H9 (cell line): ENCODE measurements at regions not wholly inside any gene's neighbourhood (a gene's known extent, or its start where the extent isn't known, plus 50 kb on each side); places are given as distances from the start of the nearest gene placed in this dataset.

Experiments
- DNase-seq: peaks from one replicate; pipeline ENCODE4 v3.0.0-alpha.2; 2017
- H2AFZ ChIP-seq: one replicate; pipeline ENCODE4 v1.6.1; 2013; ENCODE audit warnings: mild to moderate bottlenecking, low read length, control low read depth, moderate library complexity
- H2AK5ac ChIP-seq: 2 replicates; pipeline ENCODE4 v1.6.1; 2013; ENCODE audit warnings: low read length, control low read depth, mixed read lengths; ENCODE audit not compliant: insufficient read length
- H2BK120ac ChIP-seq: one replicate; pipeline ENCODE4 v1.6.1; 2013; ENCODE audit warnings: low read depth, mild to moderate bottlenecking, low read length, control low read depth, inconsistent platforms; ENCODE audit not compliant: poor library complexity, severe bottlenecking
- H2BK12ac ChIP-seq: 2 replicates; pipeline ENCODE4 v1.6.1; 2013; ENCODE audit warnings: low read length, control low read depth, mixed read lengths, low read depth; ENCODE audit not compliant: insufficient read length
- H2BK15ac ChIP-seq: 2 replicates; pipeline ENCODE4 v1.6.1; 2013; ENCODE audit warnings: low read depth, low read length, control low read depth
- H2BK20ac ChIP-seq: one replicate; pipeline ENCODE4 v1.6.1; 2013; ENCODE audit warnings: low read depth, mild to moderate bottlenecking, low read length, control low read depth, inconsistent platforms; ENCODE audit not compliant: poor library complexity, severe bottlenecking
- H2BK5ac ChIP-seq: 2 replicates; pipeline ENCODE4 v1.6.1; 2013; ENCODE audit warnings: low read length, control low read depth, mixed read lengths; ENCODE audit not compliant: insufficient read length
- H3K14ac ChIP-seq: 2 replicates; pipeline ENCODE4 v1.6.1; 2013; ENCODE audit warnings: low read length, control low read depth; ENCODE audit not compliant: insufficient read depth
- H3K18ac ChIP-seq: 2 replicates; pipeline ENCODE4 v1.6.1; 2013; ENCODE audit warnings: low read depth, mild to moderate bottlenecking, mixed read lengths, low read length, control low read depth; ENCODE audit not compliant: insufficient read length
- H3K23ac ChIP-seq: 2 replicates; pipeline ENCODE4 v1.6.1; 2013; ENCODE audit warnings: low read length, control low read depth, mixed read lengths, low read depth; ENCODE audit not compliant: insufficient read length
- H3K23me2 ChIP-seq: 2 replicates; pipeline ENCODE4 v1.6.1; 2013; ENCODE audit warnings: low read depth, mild to moderate bottlenecking, mixed read lengths, low read length, control low read depth; ENCODE audit not compliant: insufficient read length, poor library complexity, severe bottlenecking
- H3K27ac ChIP-seq: 2 replicates; pipeline ENCODE4 v1.5.1; 2013; ENCODE audit warnings: low read length, control low read depth, mixed read lengths, low read depth; ENCODE audit not compliant: insufficient read length
- H3K27me3 ChIP-seq: 2 replicates; pipeline ENCODE4 v1.6.1; 2013; ENCODE audit warnings: low read length, control low read depth, inconsistent platforms; ENCODE audit not compliant: insufficient read depth
- H3K4ac ChIP-seq: 2 replicates; pipeline ENCODE4 v1.6.1; 2013; ENCODE audit warnings: low read depth, mild to moderate bottlenecking, control low read depth, inconsistent platforms, low read length, moderate library complexity
- H3K4me1 ChIP-seq: 2 replicates; pipeline ENCODE4 v1.6.1; 2013; ENCODE audit warnings: low read length, control low read depth, inconsistent platforms; ENCODE audit not compliant: insufficient read depth
- H3K4me2 ChIP-seq: 2 replicates; pipeline ENCODE4 v1.6.1; 2013; ENCODE audit warnings: low read length, control low read depth, mixed read lengths; ENCODE audit not compliant: insufficient read length, insufficient read depth
- H3K56ac ChIP-seq: 2 replicates; pipeline ENCODE4 v1.6.1; 2013; ENCODE audit warnings: low read depth, mild to moderate bottlenecking, mixed read lengths, low read length, control low read depth; ENCODE audit not compliant: insufficient read length
- H3K79me1 ChIP-seq: 2 replicates; pipeline ENCODE4 v1.6.1; 2013; ENCODE audit warnings: low read depth, mild to moderate bottlenecking, moderate library complexity, low read length, control low read depth, inconsistent platforms; ENCODE audit not compliant: insufficient read depth, poor library complexity, severe bottlenecking
- H3K79me2 ChIP-seq: 2 replicates; pipeline ENCODE4 v1.6.1; 2013; ENCODE audit warnings: low read length, control low read depth, inconsistent platforms; ENCODE audit not compliant: insufficient read depth
- H3K9ac ChIP-seq: 2 replicates; pipeline ENCODE4 v1.6.1; 2013; ENCODE audit warnings: low read length, control low read depth, mixed read lengths; ENCODE audit not compliant: insufficient read length; ENCODE audit errors: extremely low read depth
- H3K9me3 ChIP-seq: one replicate; pipeline ENCODE4 v1.6.1; 2013; ENCODE audit warnings: low read depth, low read length, inconsistent platforms; ENCODE audit not compliant: control insufficient read depth
- H3T11ph ChIP-seq: one replicate; pipeline ENCODE4 v1.6.1; 2013; ENCODE audit warnings: mild to moderate bottlenecking, low read length, control low read depth, inconsistent platforms
- H4K20me1 ChIP-seq: one replicate; pipeline ENCODE4 v1.6.1; 2013; ENCODE audit not compliant: control insufficient read depth, insufficient read length, insufficient read depth
- H4K5ac ChIP-seq: 2 replicates; pipeline ENCODE4 v1.6.1; 2013; ENCODE audit warnings: low read depth, mild to moderate bottlenecking, mixed read lengths, low read length, control low read depth; ENCODE audit not compliant: insufficient read length
- H4K8ac ChIP-seq: replicated peaks from 2 replicates; pipeline ENCODE4 v1.6.1; 2013; ENCODE audit warnings: low read length, control low read depth, mixed read lengths, low read depth; ENCODE audit not compliant: insufficient read length
- H4K91ac ChIP-seq: 2 replicates; pipeline ENCODE4 v1.6.1; 2013; ENCODE audit warnings: low read depth, mild to moderate bottlenecking, moderate library complexity, mixed read lengths, low read length, control low read depth; ENCODE audit not compliant: insufficient read length
- H3K27ac Mint-ChIP-seq, 3 experiments: 2 replicates in 2 of 3; 3 replicates in 1 of 3; pipeline ENCODE4 v1.8.0; 2020 to 2021; ENCODE audit warnings: mixed read lengths in 3 of 3, mild to moderate bottlenecking in 1 of 3, moderate library complexity in 1 of 3
- H3K27me3 Mint-ChIP-seq: 2 replicates; pipeline ENCODE4 v1.8.0; 2021; ENCODE audit warnings: low read depth, mild to moderate bottlenecking, moderate library complexity, mixed read lengths
- H3K36me3 Mint-ChIP-seq, 3 experiments: 2 replicates in 2 of 3; 3 replicates in 1 of 3; pipeline ENCODE4 v1.8.0; 2020 to 2021; ENCODE audit warnings: low read depth in 3 of 3, mixed read lengths in 3 of 3; ENCODE audit not compliant: insufficient read depth in 1 of 3
- H3K4me1 Mint-ChIP-seq, 2 experiments: 2 replicates each; pipeline ENCODE4 v1.8.0; 2020; ENCODE audit warnings: mixed read lengths in 2 of 2
- H3K4me3 Mint-ChIP-seq, 2 experiments: 2 replicates in 1 of 2; 3 replicates in 1 of 2; pipeline ENCODE4 v1.8.0; 2020 to 2021; ENCODE audit warnings: mild to moderate bottlenecking in 2 of 2, mixed read lengths in 2 of 2, moderate library complexity in 1 of 2
- H3K9me3 Mint-ChIP-seq, 2 experiments: 2 replicates in 1 of 2; 3 replicates in 1 of 2; pipeline ENCODE4 v1.8.0; 2020; ENCODE audit warnings: mild to moderate bottlenecking in 2 of 2, mixed read lengths in 2 of 2, moderate library complexity in 1 of 2
- CTCF ChIP-seq: fragments of 200-600 bp; sonication (generic); conservative IDR thresholded peaks from 3 replicates; pipeline ENCODE4 v1.8.0; 2021; ENCODE audit warnings: antibody characterized with exemption, mild to moderate bottlenecking

GRCh38 chr10:63054889-63055611 lies 78.1 kb upstream of the NRBF2 start:
- Histone ChIP-seq H3T11ph (no peak overlapping the region), H3K4me1 (no peaks in the 10 kb centered on the region; the same call in none of the 2 replicates), H2BK15ac (no peak overlapping the region), H3K4ac (no peak overlapping the region), H3K23me2 (no peaks in the 10 kb centered on the region), H4K5ac (no peak overlapping the region), H2BK120ac (no peak overlapping the region), H3K14ac (no peak overlapping the region), H2BK20ac (no peak overlapping the region), H3K18ac (no peak overlapping the region), H2BK5ac (no peak overlapping the region), H3K23ac (no peak overlapping the region), H3K27ac (no peak overlapping the region), H4K20me1 (no peaks in the 10 kb centered on the region), H2AK5ac (no peak overlapping the region), H3K79me2 (no peaks in the 10 kb centered on the region), H3K9me3 (no peaks in the 10 kb centered on the region), H4K91ac (no peak overlapping the region), H2AFZ (no peak overlapping the region), H3K56ac (no peak overlapping the region), H3K27me3 (no peaks in the 10 kb centered on the region), H2BK12ac (no peak overlapping the region), H3K79me1 (no peaks in the 10 kb centered on the region), H3K4me2 (no peak overlapping the region), H4K8ac (no peak overlapping the region), H3K9ac (no peak overlapping the region)
- Mint-ChIP-seq H3K4me1 (peaks cover 12 to 16% of the 10 kb centered on the region in 2 experiments), H3K4me3 (no peak overlapping the region), H3K36me3 (no peaks in the 10 kb centered on the region), H3K27ac (no peak overlapping the region), H3K9me3 (no peaks in the 10 kb centered on the region), H3K27me3 (no peaks in the 10 kb centered on the region; the same call in 1 of the 2 replicates)
- no peak for DNase-seq
- no peak for TF ChIP-seq CTCF
